ENCODE measurements at regions not wholly inside any gene's neighbourhood (a gene's known extent, or its start where the extent isn't known, plus 50 kb on each side); places are given as distances from the start of the nearest gene placed in this dataset.
"Not testable (repeated sequence)": the region's sequence is repeated elsewhere in the genome, so short reads cannot be mapped to it uniquely, and the experiment has no call there.

DNA sequence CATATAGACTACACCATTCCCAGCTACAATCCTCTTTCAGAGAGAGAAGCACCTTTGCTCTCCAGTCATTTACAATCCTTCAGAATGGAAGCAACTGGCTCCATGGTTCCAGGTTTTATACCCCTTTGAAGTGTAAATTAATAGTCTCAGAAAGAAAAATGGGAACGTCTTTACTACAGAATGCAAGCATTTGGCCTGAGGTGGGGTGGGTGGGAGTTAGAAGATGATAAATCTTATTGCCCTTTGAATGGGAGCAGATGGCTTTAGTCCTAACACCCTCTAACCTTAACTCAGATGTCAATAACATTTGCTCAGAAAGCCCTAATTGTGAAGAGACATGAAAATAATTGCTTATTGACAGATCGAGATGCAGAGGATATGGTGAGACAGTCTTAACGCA lies 84.2 kb upstream of the KCNMA1 start:
- Histone ChIP-seq H4K20me1 (ENCODE audit: insufficient read depth, low read length) (no peaks in the 10 kb centered on the region), H2AFZ (ENCODE audit: insufficient read depth, low read depth, low read length, poor library complexity, severe bottlenecking) (no peak overlapping the region), H3K4me3 (replicated peaks in 1 of 3; ENCODE audit: low read depth in 2 of 3, low read length in 3 of 3) (no peak overlapping the region), H3K4me1 (ENCODE audit: control insufficient read depth in 1 of 2, insufficient read depth in 2 of 2, low read length in 2 of 2) (no peaks in the 10 kb centered on the region), H3K27ac (ENCODE audit: low read depth in 1 of 2, low read length in 2 of 2) (no peak overlapping the region), H3K9me3 (replicated peaks in 1 of 2; ENCODE audit: control insufficient read depth in 1 of 2, insufficient read depth in 1 of 2, low read length in 2 of 2) (no peaks in the 10 kb centered on the region), H3K4me2 (replicated peaks; ENCODE audit: extremely low read depth, low read length, poor library complexity, severe bottlenecking) (no peak overlapping the region), H3K9ac (ENCODE audit: insufficient read depth, low read length, poor library complexity, severe bottlenecking) (no peak overlapping the region), H3K79me2 (ENCODE audit: insufficient read depth, low read length) (no peaks in the 10 kb centered on the region), H3K27me3 (ENCODE audit: control insufficient read depth in 2 of 2, insufficient read depth in 2 of 2, low read length in 2 of 2) (peaks cover 0 to 6% of the 10 kb centered on the region in 2 donors), H3K36me3 (replicated peaks in 1 of 2; ENCODE audit: control insufficient read depth in 1 of 2, insufficient read depth in 2 of 2, low read length in 2 of 2) (no peaks in the 10 kb centered on the region)
- no peak for DNase-seq
- Mint-ChIP-seq H3K9me3 (no peaks in the 10 kb centered on the region), H3K36me3 (no peaks in the 10 kb centered on the region), H3K4me3 (no peak overlapping the region), H3K4me1 (no peaks in the 10 kb centered on the region), H3K27me3 (ENCODE audit: low read depth in 3 of 3) (peaks cover 0 to 11% (median 5%) of the 10 kb centered on the region in 3 donors), H3K27ac (no peak overlapping the region)
- 100% methylated on average over 2 of the region's 3 CpGs for WGBS (ENCODE audit: insufficient coverage)
- no peak for TF ChIP-seq CTCF (IDR thresholded peaks at IDR 0.05)
- intact Hi-C loops (cut with micrococcal nuclease): no loop called here

GRCh38 chr10:77718957-77719356 lies 81.3 kb upstream of the KCNMA1 start:
- H3K4me3 Mint-ChIP-seq: no peak overlapping the region
- no peak overlapping the region for H2AFZ ChIP-seq (ENCODE audit: insufficient read depth, low read depth, low read length, poor library complexity, severe bottlenecking)
- H4K20me1 ChIP-seq (ENCODE audit: insufficient read depth, low read length): no peaks in the 10 kb centered on the region
- H3K36me3 ChIP-seq (replicated peaks in 1 of 2; ENCODE audit: control insufficient read depth in 1 of 2, insufficient read depth in 2 of 2, low read length in 2 of 2): no peaks in the 10 kb centered on the region
- H3K27ac ChIP-seq (ENCODE audit: low read depth in 1 of 2, low read length in 2 of 2): no peak overlapping the region
- no peak for TF ChIP-seq CTCF (IDR thresholded peaks at IDR 0.05)
- H3K4me3 ChIP-seq (replicated peaks in 1 of 3; ENCODE audit: low read depth in 2 of 3, low read length in 3 of 3): no peak overlapping the region
- no peaks in the 10 kb centered on the region for H3K36me3 Mint-ChIP-seq
- H3K4me2 ChIP-seq (replicated peaks; ENCODE audit: extremely low read depth, low read length, poor library complexity, severe bottlenecking): no peak overlapping the region
- H3K27ac Mint-ChIP-seq: no peak overlapping the region
- H3K9ac ChIP-seq (ENCODE audit: insufficient read depth, low read length, poor library complexity, severe bottlenecking): no peak overlapping the region
- peaks cover 0 to 10% of the 10 kb centered on the region in 2 donors for H3K27me3 ChIP-seq (ENCODE audit: control insufficient read depth in 2 of 2, insufficient read depth in 2 of 2, low read length in 2 of 2)
- H3K9me3 Mint-ChIP-seq: no peaks in the 10 kb centered on the region
- DNase-seq: no peak
- intact Hi-C loops (cut with micrococcal nuclease): no loop called here
- 57% methylated on average over 2 of the region's 2 CpGs for WGBS (ENCODE audit: insufficient coverage)
- no peaks in the 10 kb centered on the region for H3K9me3 ChIP-seq (replicated peaks in 1 of 2; ENCODE audit: control insufficient read depth in 1 of 2, insufficient read depth in 1 of 2, low read length in 2 of 2)
- H3K4me1 ChIP-seq (ENCODE audit: control insufficient read depth in 1 of 2, insufficient read depth in 2 of 2, low read length in 2 of 2): no peaks in the 10 kb centered on the region
- peaks cover 7 to 20% (median 10%) of the 10 kb centered on the region in 3 donors for H3K27me3 Mint-ChIP-seq (ENCODE audit: low read depth in 3 of 3)
- H3K4me1 Mint-ChIP-seq: no peaks in the 10 kb centered on the region
- H3K79me2 ChIP-seq (ENCODE audit: insufficient read depth, low read length): no peaks in the 10 kb centered on the region

- H3K27ac Mint-ChIP-seq; intact Hi-C loops (cut with micrococcal nuclease); H3K79me2 ChIP-seq (ENCODE audit: insufficient read depth, low read length); H3K9me3 Mint-ChIP-seq; DNase-seq; H3K9me3 ChIP-seq (replicated peaks in 1 of 2; ENCODE audit: control insufficient read depth in 1 of 2, insufficient read depth in 1 of 2, low read length in 2 of 2); H3K4me1 ChIP-seq (ENCODE audit: control insufficient read depth in 1 of 2, insufficient read depth in 2 of 2, low read length in 2 of 2); H3K9ac ChIP-seq (ENCODE audit: insufficient read depth, low read length, poor library complexity, severe bottlenecking); H4K20me1 ChIP-seq (ENCODE audit: insufficient read depth, low read length); H2AFZ ChIP-seq (ENCODE audit: insufficient read depth, low read depth, low read length, poor library complexity, severe bottlenecking); H3K27ac ChIP-seq (ENCODE audit: low read depth in 1 of 2, low read length in 2 of 2); H3K4me3 ChIP-seq (replicated peaks in 1 of 3; ENCODE audit: low read depth in 2 of 3, low read length in 3 of 3); H3K4me3 Mint-ChIP-seq; H3K4me2 ChIP-seq (replicated peaks; ENCODE audit: extremely low read depth, low read length, poor library complexity, severe bottlenecking); H3K4me1 Mint-ChIP-seq; H3K36me3 ChIP-seq (replicated peaks in 1 of 2; ENCODE audit: control insufficient read depth in 1 of 2, insufficient read depth in 2 of 2, low read length in 2 of 2); H3K36me3 Mint-ChIP-seq: not testable (repeated sequence)
- WGBS (ENCODE audit: insufficient coverage): 66% methylated on average over 4 of the region's 6 CpGs
- peaks cover 0 to 16% of the 10 kb centered on the region in 2 donors for H3K27me3 ChIP-seq (ENCODE audit: control insufficient read depth in 2 of 2, insufficient read depth in 2 of 2, low read length in 2 of 2)
- peaks cover 11 to 26% (median 14%) of the 10 kb centered on the region in 3 donors for H3K27me3 Mint-ChIP-seq (ENCODE audit: low read depth in 3 of 3)
Observed at GRCh38 chr10:77718312-77718711, 80.7 kb upstream of the KCNMA1 start.
